Neuronal stem cell (in vitro differentiated cells): ENCODE measurements at regions not wholly inside any gene's neighbourhood (a gene's known extent, or its start where the extent isn't known, plus 50 kb on each side); places are given as distances from the start of the nearest gene placed in this dataset.

Experiments used
- DNase-seq: peaks from one replicate; pipeline ENCODE4 v3.0.0-alpha.2; 2013; ENCODE audit warnings: low spot score
- H2AFZ ChIP-seq: one replicate; pipeline ENCODE4 v1.6.1; 2013; ENCODE audit warnings: mild to moderate bottlenecking, low read length, inconsistent platforms
- H2AK5ac ChIP-seq: 2 replicates; pipeline ENCODE4 v1.6.1; 2013; ENCODE audit warnings: low read depth, mild to moderate bottlenecking, inconsistent platforms, low read length, moderate library complexity, mixed read lengths
- H2BK120ac ChIP-seq: 2 replicates; pipeline ENCODE4 v1.6.1; 2013; ENCODE audit warnings: low read depth, mild to moderate bottlenecking, inconsistent platforms, low read length, moderate library complexity, mixed read lengths
- H2BK12ac ChIP-seq: one replicate; pipeline ENCODE4 v1.6.1; 2013; ENCODE audit warnings: low read length, inconsistent platforms
- H2BK15ac ChIP-seq: 2 replicates; pipeline ENCODE4 v1.6.1; 2013; ENCODE audit warnings: mild to moderate bottlenecking, low read length, inconsistent platforms, mixed read lengths
- H2BK5ac ChIP-seq: one replicate; pipeline ENCODE4 v1.6.1; 2013; ENCODE audit warnings: inconsistent platforms, mild to moderate bottlenecking, low read length, moderate library complexity
- H3K14ac ChIP-seq: one replicate; pipeline ENCODE4 v1.6.1; 2013; ENCODE audit warnings: low read length, inconsistent platforms
- H3K18ac ChIP-seq: 2 replicates; pipeline ENCODE4 v1.6.1; 2013; ENCODE audit warnings: low read length, inconsistent platforms
- H3K23ac ChIP-seq: 2 replicates; pipeline ENCODE4 v1.6.1; 2013; ENCODE audit warnings: low read depth, mild to moderate bottlenecking, mixed read lengths, low read length, inconsistent platforms; ENCODE audit not compliant: poor library complexity
- H3K27ac ChIP-seq: replicated peaks from 3 replicates; pipeline ENCODE4 v1.5.1; 2013; ENCODE audit warnings: low read length, inconsistent platforms
- H3K27me3 ChIP-seq, 3 experiments: 2 replicates each; pipeline ENCODE4 v1.6.1; 2013; ENCODE audit warnings: low read length in 3 of 3, mild to moderate bottlenecking in 2 of 3, inconsistent platforms in 1 of 3, low read depth in 1 of 3, mixed read lengths in 1 of 3, moderate library complexity in 1 of 3; ENCODE audit not compliant: control insufficient read depth in 3 of 3, insufficient read depth in 3 of 3
- H3K36me3 ChIP-seq, 2 donors: replicated peaks in 1 of 2; 2 replicates each; pipeline ENCODE4 v1.6.1; 2013; ENCODE audit warnings: low read length in 2 of 2; ENCODE audit not compliant: control insufficient read depth in 2 of 2, insufficient read depth in 2 of 2
- H3K4ac ChIP-seq: 2 replicates; pipeline ENCODE4 v1.6.1; 2013; ENCODE audit warnings: inconsistent platforms, mild to moderate bottlenecking, low read length, moderate library complexity
- H3K4me1 ChIP-seq, 2 donors: 1 replicate in 1 of 2; 2 replicates in 1 of 2; pipeline ENCODE4 v1.6.1; 2013; ENCODE audit warnings: low read length in 2 of 2, low read depth in 1 of 2; ENCODE audit not compliant: control insufficient read depth in 2 of 2, insufficient read depth in 1 of 2
- H3K4me2 ChIP-seq: one replicate; pipeline ENCODE4 v1.6.1; 2013; ENCODE audit warnings: mild to moderate bottlenecking, low read length, inconsistent platforms; ENCODE audit not compliant: insufficient read depth, poor library complexity, severe bottlenecking
- H3K4me3 ChIP-seq, 2 donors: 2 replicates each; pipeline ENCODE4 v1.5.1; 2013; ENCODE audit warnings: low read length in 2 of 2, mild to moderate bottlenecking in 2 of 2, inconsistent platforms in 1 of 2, moderate library complexity in 1 of 2
- H3K79me1 ChIP-seq: one replicate; pipeline ENCODE4 v1.6.1; 2013; ENCODE audit warnings: low read depth, mild to moderate bottlenecking, inconsistent platforms, low read length, moderate library complexity
- H3K9ac ChIP-seq: one replicate; pipeline ENCODE4 v1.6.1; 2013; ENCODE audit warnings: mild to moderate bottlenecking, low read depth, low read length, inconsistent platforms; ENCODE audit not compliant: poor library complexity
- H3K9me3 ChIP-seq, 2 donors: replicated peaks in 1 of 2; 2 replicates each; pipeline versions ENCODE3 to v1.6.1; 2013; ENCODE audit warnings: low read length in 2 of 2, mild to moderate bottlenecking in 2 of 2, inconsistent platforms in 1 of 2, low read depth in 1 of 2, mixed read lengths in 1 of 2, moderate library complexity in 1 of 2; ENCODE audit not compliant: control insufficient read depth in 2 of 2, insufficient read depth in 1 of 2
- H4K8ac ChIP-seq: one replicate; pipeline ENCODE4 v1.6.1; 2013; ENCODE audit warnings: low read depth, mild to moderate bottlenecking, inconsistent platforms, low read length, moderate library complexity
- H4K91ac ChIP-seq: one replicate; pipeline ENCODE4 v1.6.1; 2013; ENCODE audit warnings: low read length, low read depth, mild to moderate bottlenecking, inconsistent platforms; ENCODE audit not compliant: poor library complexity
- WGBS, 2 donors: extraction: QIAGEN DNeasy Blood & Tissue Kit; methylation state at CpG; one replicate each; pipeline ENCODE4 v1.1.7; 2013; ENCODE audit warnings: missing lambda C conversion rate in 2 of 2, mixed read lengths in 1 of 2; ENCODE audit not compliant: insufficient read length in 2 of 2, insufficient replicate concordance in 1 of 2; ENCODE audit errors: extremely low coverage in 2 of 2; 5-methylcytosine and 5-hydroxymethylcytosine counted together

- no CpG with 5 or more reads among the region's 3 CpGs for WGBS, 2 donors
- Histone ChIP-seq H2BK5ac (no peak overlapping the region), H3K27ac (no peak overlapping the region), H2AK5ac (no peak overlapping the region), H2BK15ac (no peak overlapping the region), H3K79me1 (no peaks in the 10 kb centered on the region), H3K14ac (no peak overlapping the region), H3K36me3 (no peaks in the 10 kb centered on the region), H3K9ac (no peak overlapping the region), H3K18ac (no peak overlapping the region), H3K23ac (no peak overlapping the region), H2BK120ac (no peak overlapping the region), H4K91ac (no peak overlapping the region), H2AFZ (no peak overlapping the region), H4K8ac (no peak overlapping the region), H3K4me2 (no peak overlapping the region), H2BK12ac (no peak overlapping the region), H3K4me1 (no peaks in the 10 kb centered on the region), H3K9me3 (no peaks in the 10 kb centered on the region), H3K4ac (no peak overlapping the region), H3K4me3 (no peak overlapping the region), H3K27me3 (no peaks in the 10 kb centered on the region)
- no peak for DNase-seq
Observed at GRCh38 chr17:33651686-33652085, 358.6 kb upstream of the ASIC2 start.

DNA sequence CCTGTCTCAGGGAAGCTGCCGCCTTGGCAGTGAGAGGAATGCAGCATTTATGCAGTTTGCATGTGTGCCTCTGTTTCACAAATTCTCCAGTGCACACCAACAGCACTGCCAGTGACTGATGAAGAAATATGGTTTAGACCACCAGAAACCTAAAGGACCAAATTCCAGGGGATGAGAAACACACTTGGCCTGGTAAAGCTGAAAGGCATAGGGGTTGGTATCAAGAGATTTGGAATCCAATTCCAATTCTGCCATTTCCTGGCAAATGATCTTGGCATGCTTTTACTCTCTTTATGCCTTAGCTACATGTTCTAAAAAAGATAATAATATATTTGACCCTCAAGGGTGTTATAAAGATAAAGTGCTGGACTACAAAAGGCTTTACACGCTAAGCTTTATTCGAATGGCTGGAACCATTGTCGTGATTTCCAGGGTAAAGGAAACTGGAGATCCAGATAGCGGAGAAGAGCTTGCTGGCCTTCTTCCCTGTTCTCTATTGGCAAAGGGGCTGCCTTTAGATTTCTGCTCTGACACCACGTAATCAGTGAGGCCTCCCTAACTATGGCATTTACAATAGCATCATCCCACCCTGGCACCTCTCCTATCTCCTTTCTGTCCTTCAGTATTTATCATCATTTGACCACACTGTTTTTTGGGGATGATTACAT lies 359.8 kb upstream of the ASIC2 start:
- Histone ChIP-seq H3K9me3 (no peaks in the 10 kb centered on the region), H3K9ac (no peak overlapping the region), H3K4me2 (no peak overlapping the region), H3K4ac (no peak overlapping the region), H2BK120ac (no peak overlapping the region), H2AFZ (no peak overlapping the region), H3K27me3 (no peaks in the 10 kb centered on the region), H3K4me3 (no peak overlapping the region), H3K23ac (no peak overlapping the region), H3K4me1 (peaks cover 0 to 7% of the 10 kb centered on the region in 2 donors), H3K36me3 (no peaks in the 10 kb centered on the region), H3K18ac (no peak overlapping the region), H2AK5ac (no peak overlapping the region), H4K91ac (no peak overlapping the region), H4K8ac (no peak overlapping the region), H3K79me1 (no peaks in the 10 kb centered on the region), H2BK5ac (no peak overlapping the region), H3K27ac (no peak overlapping the region), H2BK12ac (no peak overlapping the region), H3K14ac (no peak overlapping the region), H2BK15ac (no peak overlapping the region)
- whole genome bisulfite sequencing, 2 donors: no CpG with 5 or more reads among the region's 6 CpGs
- DNase-seq: no peak

- H2AK5ac ChIP-seq: no peak overlapping the region
- no peak overlapping the region for H2BK15ac ChIP-seq
- no peak overlapping the region for H3K23ac ChIP-seq
- H2AFZ ChIP-seq: no peak overlapping the region
- no peak overlapping the region for H3K18ac ChIP-seq
- peaks cover 0 to 8% of the 10 kb centered on the region in 2 donors for H3K4me1 ChIP-seq
- no peak overlapping the region for H3K4me2 ChIP-seq
- H3K14ac ChIP-seq: no peak overlapping the region
- no peaks in the 10 kb centered on the region for H3K36me3 ChIP-seq
- no peak overlapping the region for H3K4me3 ChIP-seq
- no peak for DNase-seq
- no peak overlapping the region for H4K8ac ChIP-seq
- no peak overlapping the region for H4K91ac ChIP-seq
- H2BK120ac ChIP-seq: no peak overlapping the region
- no peak overlapping the region for H3K27ac ChIP-seq
- no peak overlapping the region for H3K9ac ChIP-seq
- no peak overlapping the region for H2BK5ac ChIP-seq
- H3K9me3 ChIP-seq: no peaks in the 10 kb centered on the region
- H2BK12ac ChIP-seq: no peak overlapping the region
- no peak overlapping the region for H3K4ac ChIP-seq
- H3K79me1 ChIP-seq: no peaks in the 10 kb centered on the region
- H3K27me3 ChIP-seq: no peaks in the 10 kb centered on the region
Observed at GRCh38 chr17:33653399-33653788, 360.3 kb upstream of the ASIC2 start.

- no peak overlapping the region for H2AK5ac ChIP-seq
- no peak overlapping the region for H2AFZ ChIP-seq
- no peak for DNase-seq
- H3K9ac ChIP-seq: no peak overlapping the region
- no peak overlapping the region for H3K4me3 ChIP-seq
- H3K4ac ChIP-seq: no peak overlapping the region
- H3K14ac ChIP-seq: no peak overlapping the region
- H3K4me1 ChIP-seq: peaks cover 0 to 8% of the 10 kb centered on the region in 2 donors
- no peak overlapping the region for H3K23ac ChIP-seq
- H3K9me3 ChIP-seq: no peaks in the 10 kb centered on the region
- no CpG with 5 or more reads among the region's 4 CpGs for WGBS, 2 donors
- no peak overlapping the region for H4K8ac ChIP-seq
- H3K4me2 ChIP-seq: no peak overlapping the region
- no peak overlapping the region for H2BK12ac ChIP-seq
- H3K36me3 ChIP-seq: no peaks in the 10 kb centered on the region
- no peak overlapping the region for H2BK15ac ChIP-seq
- H3K79me1 ChIP-seq: no peaks in the 10 kb centered on the region
- no peak overlapping the region for H3K18ac ChIP-seq
- no peak overlapping the region for H3K27ac ChIP-seq
- H4K91ac ChIP-seq: no peak overlapping the region
- no peaks in the 10 kb centered on the region for H3K27me3 ChIP-seq
- no peak overlapping the region for H2BK120ac ChIP-seq
- no peak overlapping the region for H2BK5ac ChIP-seq
Observed at GRCh38 chr17:33657181-33657580, 364.1 kb upstream of the ASIC2 start.
